H1 (cell line): ENCODE measurements at regions not wholly inside any gene's neighbourhood (a gene's known extent, or its start where the extent isn't known, plus 50 kb on each side); places are given as distances from the start of the nearest gene placed in this dataset.

ENCODE experiments used
- CTCF ChIA-PET: fragments of 300-600 bp; sonication (Branson Sonifier 250); formaldehyde crosslinking; loops from one replicate; lab custom pipeline; 2021; ENCODE audit not compliant: partially characterized antibody; lab: Charles Lee
- POLR2A ChIA-PET: fragments of 300-600 bp; sonication (Branson Sonifier 250); formaldehyde crosslinking; loops from one replicate; lab custom pipeline; 2021; ENCODE audit warnings: inconsistent platforms; ENCODE audit not compliant: partially characterized antibody; lab: Charles Lee
- DNase-seq, 2 experiments: peaks; one replicate each; pipeline versions ENCODE4 v3.0.0 to v3.0.0-alpha.2; 2010 to 2022; ENCODE audit warnings: low spot score in 2 of 2, low read depth in 1 of 2, mixed read lengths in 1 of 2
- FAIRE-seq: peaks from 2 replicates; lab custom pipeline; 2011; peaks lifted over from hg19 to GRCh38; lab: Jason Lieb, UNC
- H2AFZ ChIP-seq: 2 replicates; pipeline ENCODE4 v1.8.1; 2012; ENCODE audit warnings: low read length, inconsistent platforms
- H2AK5ac ChIP-seq: 2 replicates; pipeline ENCODE4 v1.6.1; 2013; ENCODE audit warnings: low read depth, low read length
- H2BK120ac ChIP-seq: replicated peaks from 2 replicates; pipeline ENCODE3; 2013; ENCODE audit warnings: low read depth, low read length, inconsistent platforms
- H2BK12ac ChIP-seq: 2 replicates; pipeline ENCODE4 v1.6.1; 2013; ENCODE audit warnings: low read depth, low read length
- H2BK15ac ChIP-seq: 2 replicates; pipeline ENCODE4 v1.6.1; 2013; ENCODE audit warnings: low read length
- H2BK20ac ChIP-seq: 2 replicates; pipeline ENCODE4 v1.6.1; 2013; ENCODE audit warnings: low read length
- H2BK5ac ChIP-seq: 2 replicates; pipeline ENCODE4 v1.6.1; 2013; ENCODE audit warnings: low read depth, low read length
- H3K14ac ChIP-seq: 2 replicates; pipeline ENCODE4 v1.6.1; 2013; ENCODE audit warnings: inconsistent platforms; ENCODE audit not compliant: insufficient read length
- H3K18ac ChIP-seq: 2 replicates; pipeline ENCODE4 v1.6.1; 2013; ENCODE audit warnings: low read length; ENCODE audit errors: extremely low read depth
- H3K23ac ChIP-seq: 2 replicates; pipeline ENCODE4 v1.6.1; 2013; ENCODE audit warnings: inconsistent platforms; ENCODE audit not compliant: insufficient read length
- H3K23me2 ChIP-seq: 2 replicates; pipeline ENCODE4 v1.6.1; 2013; ENCODE audit warnings: low read depth, low read length
- H3K27ac ChIP-seq: 2 replicates; pipeline ENCODE4 v1.6.1; 2011; ENCODE audit warnings: low read depth, low read length, inconsistent platforms
- H3K27me3 ChIP-seq, 4 experiments: replicated peaks in 1 of 4; 1 replicate in 1 of 4; 2 replicates in 3 of 4; pipeline versions ENCODE4 v1.6.1 to v1.8.1; 2011 to 2013; ENCODE audit warnings: low read length in 3 of 4, mild to moderate bottlenecking in 3 of 4, inconsistent platforms in 2 of 4, mixed read lengths in 2 of 4, moderate library complexity in 1 of 4; ENCODE audit not compliant: control insufficient read depth in 3 of 4, insufficient read depth in 3 of 4; ENCODE audit errors: extremely low read depth in 1 of 4
- H3K36me3 ChIP-seq, 4 experiments: 2 replicates each; pipeline versions ENCODE4 v1.6.1 to v1.8.1; 2011 to 2013; ENCODE audit warnings: mild to moderate bottlenecking in 4 of 4, low read length in 3 of 4, moderate library complexity in 2 of 4, control low read depth in 1 of 4, inconsistent platforms in 1 of 4; ENCODE audit not compliant: insufficient read depth in 4 of 4, control insufficient read depth in 2 of 4
- H3K4ac ChIP-seq: replicated peaks from 2 replicates; pipeline ENCODE3; 2013; ENCODE audit warnings: low read length, low read depth, mixed read lengths, inconsistent platforms; ENCODE audit not compliant: insufficient read length
- H3K4me1 ChIP-seq, 4 experiments: replicated peaks in 1 of 4; 1 replicate in 1 of 4; 2 replicates in 3 of 4; pipeline versions ENCODE4 v1.6.1 to v1.8.1; 2011 to 2013; ENCODE audit warnings: low read length in 3 of 4, inconsistent platforms in 2 of 4, mixed read lengths in 1 of 4; ENCODE audit not compliant: insufficient read depth in 4 of 4, control insufficient read depth in 3 of 4
- H3K4me2 ChIP-seq, 2 experiments: 2 replicates each; pipeline versions ENCODE4 v1.6.1 to v1.8.1; 2011 to 2013; ENCODE audit warnings: low read depth in 2 of 2, low read length in 2 of 2, control low read depth in 1 of 2, inconsistent platforms in 1 of 2, mild to moderate bottlenecking in 1 of 2; ENCODE audit not compliant: insufficient read depth in 1 of 2
- H3K4me3 ChIP-seq, 4 experiments: fragments of 200-600, 300-600 bp in 1 of 4; sonication (generic), shearing (Covaris generic), sonication (Bioruptor Twin) in 1 of 4; 2 replicates each; pipeline versions ENCODE4 v1.5.1 to v1.8.1; 2011 to 2016; ENCODE audit warnings: low read length in 4 of 4, low read depth in 3 of 4, control low read depth in 2 of 4, inconsistent platforms in 2 of 4, mild to moderate bottlenecking in 2 of 4, mixed read lengths in 1 of 4, moderate library complexity in 1 of 4; ENCODE audit not compliant: insufficient read depth in 2 of 4; ENCODE audit errors: extremely low read depth in 1 of 4
- H3K56ac ChIP-seq: replicated peaks from 2 replicates; pipeline ENCODE3; 2013; ENCODE audit warnings: low read depth, mild to moderate bottlenecking, mixed read lengths, low read length, inconsistent platforms; ENCODE audit not compliant: insufficient read length
- H3K79me1 ChIP-seq: 2 replicates; pipeline ENCODE4 v1.6.1; 2013; ENCODE audit warnings: low read depth, low read length, control low read depth
- H3K79me2 ChIP-seq, 2 experiments: 2 replicates each; pipeline versions ENCODE4 v1.6.1 to v1.8.1; 2012 to 2013; ENCODE audit warnings: low read length in 2 of 2, mild to moderate bottlenecking in 2 of 2, inconsistent platforms in 1 of 2; ENCODE audit not compliant: insufficient read depth in 2 of 2, control insufficient read depth in 1 of 2
- H3K9ac ChIP-seq, 4 experiments: replicated peaks in 1 of 4; 1 replicate in 1 of 4; 2 replicates in 3 of 4; pipeline versions ENCODE4 v1.6.1 to v1.8.1; 2011 to 2013; ENCODE audit warnings: low read depth in 3 of 4, low read length in 3 of 4, control low read depth in 2 of 4, mild to moderate bottlenecking in 2 of 4, moderate library complexity in 2 of 4, inconsistent platforms in 1 of 4; ENCODE audit errors: extremely low read depth in 1 of 4
- H3K9me3 ChIP-seq, 2 experiments: 2 replicates each; pipeline versions ENCODE4 v1.6.1 to v1.8.1; 2012 to 2013; ENCODE audit warnings: mild to moderate bottlenecking in 2 of 2, moderate library complexity in 2 of 2, control low read depth in 1 of 2, inconsistent platforms in 1 of 2, low read depth in 1 of 2, low read length in 1 of 2, mixed read lengths in 1 of 2; ENCODE audit not compliant: insufficient read depth in 2 of 2
- H4K20me1 ChIP-seq, 2 experiments: replicated peaks in 1 of 2; 2 replicates each; pipeline versions ENCODE3 to v1.8.1; 2011 to 2013; ENCODE audit warnings: inconsistent platforms in 2 of 2, low read length in 2 of 2, mild to moderate bottlenecking in 1 of 2; ENCODE audit not compliant: insufficient read depth in 2 of 2, control insufficient read depth in 1 of 2
- H4K5ac ChIP-seq: 2 replicates; pipeline ENCODE4 v1.6.1; 2013; ENCODE audit warnings: low read length, low read depth, mixed read lengths, inconsistent platforms; ENCODE audit not compliant: insufficient read length
- H4K8ac ChIP-seq: 2 replicates; pipeline ENCODE4 v1.8.0; 2013; ENCODE audit warnings: mild to moderate bottlenecking, moderate library complexity, low read length, inconsistent platforms; ENCODE audit not compliant: insufficient read depth; ENCODE audit errors: extremely low read depth
- H4K91ac ChIP-seq: replicated peaks from 2 replicates; pipeline ENCODE3; 2013; ENCODE audit warnings: low read length, mixed read lengths, inconsistent platforms; ENCODE audit not compliant: insufficient read length
- CEBPB ChIP-seq: IDR thresholded peaks from 2 replicates; pipeline ENCODE4 v1.6.1; 2012; ENCODE audit warnings: low read depth, low read length
- CTCF ChIP-seq, 3 experiments: IDR thresholded peaks; 1 replicate in 2 of 3; 2 replicates in 1 of 3; pipeline versions ENCODE4 v1.5.1 to v1.6.1; 2011; ENCODE audit warnings: low read length in 3 of 3, mild to moderate bottlenecking in 3 of 3, inconsistent platforms in 2 of 3, low read depth in 1 of 3, moderate library complexity in 1 of 3; ENCODE audit not compliant: insufficient read depth in 1 of 3; ENCODE audit errors: control extremely low read depth in 1 of 3
- RAD21 ChIP-seq, 2 experiments: IDR thresholded peaks in 1 of 2; conservative IDR thresholded peaks in 1 of 2; 2 replicates each; pipeline ENCODE4 v1.6.1; 2011; ENCODE audit warnings: low read depth in 2 of 2, low read length in 2 of 2, improper control_type of control experiment in 1 of 2, inconsistent platforms in 1 of 2, mild to moderate bottlenecking in 1 of 2, moderate library complexity in 1 of 2
- YY1 ChIP-seq: IDR thresholded peaks from 2 replicates; pipeline ENCODE4 v1.6.1; 2011; ENCODE audit warnings: low read depth, mild to moderate bottlenecking, low read length
- WGBS, 2 experiments: shearing (Covaris generic) in 1 of 2; methylation state at CpG; one replicate each; pipeline versions ENCODE4 v1.1.6 to v1.1.7; 2013 to 2015; ENCODE audit warnings: low lambda C conversion rate in 2 of 2, mixed read lengths in 2 of 2, inconsistent platforms in 1 of 2, low coverage in 1 of 2, missing lambda C conversion rate in 1 of 2; ENCODE audit not compliant: insufficient replicate concordance in 2 of 2, insufficient coverage in 1 of 2, insufficient read length in 1 of 2; ENCODE audit errors: extremely low coverage in 1 of 2, missing lambda C conversion rate in 1 of 2; 5-methylcytosine and 5-hydroxymethylcytosine counted together

DNA sequence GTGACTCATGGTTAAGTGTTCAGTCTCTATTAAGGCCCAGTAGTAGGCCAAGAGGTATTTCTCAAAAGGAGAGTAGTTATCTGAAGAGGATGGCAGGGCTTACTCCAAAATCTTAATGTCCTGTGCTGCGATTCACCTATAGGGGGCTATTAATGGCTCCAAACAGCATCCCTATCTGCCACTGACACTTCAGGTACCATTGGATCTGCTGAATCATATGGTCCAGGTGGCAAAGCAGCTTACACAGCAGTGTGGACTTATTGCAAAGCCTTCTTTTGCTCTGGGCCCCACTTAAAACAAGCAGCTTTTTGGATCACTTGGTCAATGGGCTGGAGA, 60.8 kb upstream of the ATP2B1 start:
- Histone ChIP-seq H3K4me3 (no peak overlapping the region), H2BK15ac (no peak overlapping the region), H3K56ac (no peak overlapping the region), H4K20me1 (no peaks in the 10 kb centered on the region), H2BK12ac (no peak overlapping the region), H3K27ac (no peak overlapping the region), H4K91ac (no peak overlapping the region), H2BK20ac (no peak overlapping the region), H3K4me1 (no peaks in the 10 kb centered on the region), H2AK5ac (no peak overlapping the region), H3K79me1 (no peaks in the 10 kb centered on the region), H3K79me2 (no peaks in the 10 kb centered on the region), H2AFZ (no peak overlapping the region), H3K4me2 (no peak overlapping the region), H2BK120ac (no peak overlapping the region), H4K8ac (no peak overlapping the region), H4K5ac (no peak overlapping the region), H3K23me2 (peaks cover 2% of the 10 kb centered on the region; the same call in 1 of the 2 replicates), H3K36me3 (no peaks in the 10 kb centered on the region), H2BK5ac (no peak overlapping the region), H3K9ac (no peak overlapping the region), H3K23ac (no peak overlapping the region), H3K9me3 (no peaks in the 10 kb centered on the region), H3K18ac (no peak overlapping the region), H3K14ac (no peak overlapping the region), H3K4ac (no peak overlapping the region), H3K27me3 (no peaks in the 10 kb centered on the region)
- no peak for DNase-seq
- FAIRE-seq: no peak
- 82% methylated on average over 1 of the region's 1 CpG; no CpG with 5 or more reads in 1 of the 2 experiments for WGBS, 2 experiments
- POLR2A ChIA-PET: no interaction called here
- TF ChIP-seq RAD21 (IDR thresholded peaks at IDR 0.05 in 1 of 2, conservative IDR thresholded peaks at IDR 0.05 in 1 of 2; ENCODE audit: low read depth in 2 of 2, low read length in 2 of 2) (peak in 1 of 2 experiments; percentile 26; a peak in 1 of 4 replicates), YY1 (no peak), CEBPB (no peak), CTCF (IDR thresholded peaks at IDR 0.05; ENCODE audit: control extremely low read depth in 1 of 3, insufficient read depth in 1 of 3, low read depth in 1 of 3, low read length in 3 of 3) (peak in 1 of 3 experiments; percentile 32; a peak in 1 of 4 replicates)
- CTCF ChIA-PET: interaction anchor here (0.8 to 1.2 kb wide), 4 partner anchors 13 to 120 kb away, joined by 3 to 5 read pairs (median 3); no protein-coding TSS in a partner anchor
